ENCODE measurements at regions not wholly inside any gene's neighbourhood (a gene's known extent, or its start where the extent isn't known, plus 50 kb on each side); places are given as distances from the start of the nearest gene placed in this dataset.

DNA sequence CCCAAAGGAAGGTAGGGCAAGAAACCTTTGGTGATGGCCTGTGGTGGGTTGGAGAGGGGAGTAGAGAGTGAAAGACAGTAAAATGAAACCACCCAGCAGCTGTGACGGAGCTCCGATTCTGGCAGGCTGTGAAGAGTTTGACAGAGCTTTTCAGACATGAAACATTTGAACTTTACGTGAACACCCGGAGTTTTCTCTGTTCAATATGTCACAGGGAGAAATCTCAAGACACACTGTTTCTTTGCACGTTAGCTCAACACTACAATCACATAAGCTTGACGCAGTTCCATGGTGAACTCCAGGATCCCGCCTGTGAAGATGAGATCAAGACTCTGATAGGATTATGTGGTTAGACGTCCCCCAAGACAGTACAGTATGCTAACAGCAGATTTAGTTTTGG is 79.6 kb upstream of the CDH11 start:
- no peaks in the 10 kb centered on the region for H3K36me3 ChIP-seq (ENCODE audit: control insufficient read depth, insufficient read depth, low read length)
- no peak overlapping the region for H3K4me3 ChIP-seq (ENCODE audit: low read depth, low read length)
- no peak for DNase-seq (ENCODE audit: low read depth)
- FAIRE-seq = peak; percentile 83
- no peaks in the 10 kb centered on the region for H3K27me3 ChIP-seq (ENCODE audit: control insufficient read depth, insufficient read depth, low read length)
- TF ChIP-seq, protein P1, sequence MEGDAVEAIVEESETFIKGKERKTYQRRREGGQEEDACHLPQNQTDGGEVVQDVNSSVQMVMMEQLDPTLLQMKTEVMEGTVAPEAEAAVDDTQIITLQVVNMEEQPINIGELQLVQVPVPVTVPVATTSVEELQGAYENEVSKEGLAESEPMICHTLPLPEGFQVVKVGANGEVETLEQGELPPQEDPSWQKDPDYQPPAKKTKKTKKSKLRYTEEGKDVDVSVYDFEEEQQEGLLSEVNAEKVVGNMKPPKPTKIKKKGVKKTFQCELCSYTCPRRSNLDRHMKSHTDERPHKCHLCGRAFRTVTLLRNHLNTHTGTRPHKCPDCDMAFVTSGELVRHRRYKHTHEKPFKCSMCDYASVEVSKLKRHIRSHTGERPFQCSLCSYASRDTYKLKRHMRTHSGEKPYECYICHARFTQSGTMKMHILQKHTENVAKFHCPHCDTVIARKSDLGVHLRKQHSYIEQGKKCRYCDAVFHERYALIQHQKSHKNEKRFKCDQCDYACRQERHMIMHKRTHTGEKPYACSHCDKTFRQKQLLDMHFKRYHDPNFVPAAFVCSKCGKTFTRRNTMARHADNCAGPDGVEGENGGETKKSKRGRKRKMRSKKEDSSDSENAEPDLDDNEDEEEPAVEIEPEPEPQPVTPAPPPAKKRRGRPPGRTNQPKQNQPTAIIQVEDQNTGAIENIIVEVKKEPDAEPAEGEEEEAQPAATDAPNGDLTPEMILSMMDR (IDR thresholded peaks at IDR 0.05; ENCODE audit: insufficient read depth, low read length, severe bottlenecking) = no peak

DNA sequence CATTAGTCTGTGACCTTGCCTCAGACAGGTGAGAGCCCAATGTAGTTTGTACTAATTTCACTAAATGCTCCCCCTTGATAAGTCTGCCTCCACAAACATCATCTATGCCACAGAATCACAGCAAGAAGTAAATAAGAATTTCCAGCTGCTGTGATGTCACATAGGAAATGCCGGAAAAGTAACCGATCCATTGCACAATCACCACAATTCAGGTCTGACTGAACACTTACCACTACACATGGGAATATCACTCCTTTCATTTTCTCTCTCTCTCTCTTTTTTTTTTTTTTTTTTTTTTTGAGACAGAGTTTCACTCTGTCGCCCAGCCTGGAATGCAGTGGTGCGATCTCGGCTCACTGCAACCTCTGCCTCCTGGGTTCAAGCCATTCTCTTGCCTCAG is 79.0 kb upstream of the CDH11 start:
- no peaks in the 10 kb centered on the region for H3K36me3 ChIP-seq (ENCODE audit: control insufficient read depth, insufficient read depth, low read length)
- FAIRE-seq (no peak), DNase-seq (ENCODE audit: low read depth) (peak; percentile 44)
- TF ChIP-seq, protein P1 (IDR thresholded peaks at IDR 0.05; ENCODE audit: insufficient read depth, low read length, severe bottlenecking) = no peak
- H3K4me3 ChIP-seq (ENCODE audit: low read depth, low read length) = no peak overlapping the region
- H3K27me3 ChIP-seq (ENCODE audit: control insufficient read depth, insufficient read depth, low read length) = no peaks in the 10 kb centered on the region

DNA sequence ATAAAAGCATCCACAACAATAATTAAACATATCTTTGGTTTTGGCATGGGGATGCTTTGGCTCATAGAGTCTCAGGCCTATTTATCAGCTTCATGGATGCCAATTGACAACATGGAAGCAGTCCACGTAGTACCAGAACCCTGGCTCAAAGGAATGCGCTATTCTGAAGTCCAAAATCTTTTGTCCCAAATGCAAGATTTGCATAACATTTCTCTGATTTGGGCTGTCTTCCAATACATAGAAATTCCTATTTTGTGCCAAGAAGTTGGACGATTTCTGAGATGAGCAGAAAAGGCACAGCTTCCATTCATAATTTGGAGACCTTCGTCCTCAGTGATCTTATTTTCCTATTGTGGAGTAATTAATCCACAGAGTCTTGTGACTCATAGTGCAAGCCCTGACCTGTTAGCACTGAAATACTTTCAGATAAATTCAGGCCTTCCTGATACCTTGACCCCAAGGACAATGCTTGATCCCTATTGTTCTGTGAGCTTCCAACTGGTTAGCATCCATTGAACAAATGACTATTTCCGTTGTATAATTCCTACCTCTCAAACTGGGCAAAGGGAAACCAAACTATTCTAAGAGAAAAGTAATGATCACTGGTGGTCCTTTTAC is 78.4 kb upstream of the CDH11 start:
- Histone ChIP-seq H3K36me3 (ENCODE audit: control insufficient read depth, insufficient read depth, low read length) (no peaks in the 10 kb centered on the region), H3K4me3 (ENCODE audit: low read depth, low read length) (no peak overlapping the region), H3K27me3 (ENCODE audit: control insufficient read depth, insufficient read depth, low read length) (no peaks in the 10 kb centered on the region)
- DNase-seq (ENCODE audit: low read depth) = peak; percentile 61
- TF ChIP-seq, protein P1 (IDR thresholded peaks at IDR 0.05; ENCODE audit: insufficient read depth, low read length, severe bottlenecking) = no peak
- FAIRE-seq = no peak

DNA sequence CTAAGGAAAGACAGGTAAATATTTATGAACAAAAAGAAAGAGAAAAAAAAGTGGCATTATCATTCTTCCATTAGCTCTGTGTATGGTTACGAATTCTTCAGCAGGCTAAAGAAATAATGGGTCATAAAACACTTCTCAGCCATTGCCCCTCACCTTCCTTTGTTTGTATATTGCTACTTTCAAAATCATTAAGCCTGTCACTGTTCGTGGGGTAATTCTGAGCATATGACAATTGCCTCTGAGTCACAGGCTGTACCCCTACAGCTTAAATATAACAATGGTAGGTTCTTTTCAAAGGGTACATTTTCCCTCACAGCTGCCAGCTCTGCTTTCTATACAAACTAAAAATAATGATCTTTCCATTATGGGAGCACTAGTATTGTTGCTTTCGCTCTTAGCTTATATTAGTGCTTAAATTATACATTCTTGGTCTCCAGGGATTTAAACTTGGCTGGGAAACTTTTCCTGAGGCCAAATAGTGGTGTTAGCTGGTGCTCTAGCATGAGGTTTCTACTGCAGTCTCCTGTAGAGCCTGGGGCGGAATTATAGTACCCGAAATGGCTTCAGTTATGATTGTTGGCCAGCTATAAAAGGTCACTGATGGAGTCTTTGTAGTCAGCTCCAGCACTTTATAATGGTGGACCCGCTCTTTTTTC is 74.7 kb upstream of the CDH11 start:
- Histone ChIP-seq H3K4me3 (ENCODE audit: low read depth, low read length) (no peak overlapping the region), H3K27me3 (ENCODE audit: control insufficient read depth, insufficient read depth, low read length) (no peaks in the 10 kb centered on the region), H3K36me3 (ENCODE audit: control insufficient read depth, insufficient read depth, low read length) (no peaks in the 10 kb centered on the region)
- TF ChIP-seq, protein P1 (IDR thresholded peaks at IDR 0.05; ENCODE audit: insufficient read depth, low read length, severe bottlenecking) = no peak
- no peak for DNase-seq (ENCODE audit: low read depth)
- no peak for FAIRE-seq

DNA sequence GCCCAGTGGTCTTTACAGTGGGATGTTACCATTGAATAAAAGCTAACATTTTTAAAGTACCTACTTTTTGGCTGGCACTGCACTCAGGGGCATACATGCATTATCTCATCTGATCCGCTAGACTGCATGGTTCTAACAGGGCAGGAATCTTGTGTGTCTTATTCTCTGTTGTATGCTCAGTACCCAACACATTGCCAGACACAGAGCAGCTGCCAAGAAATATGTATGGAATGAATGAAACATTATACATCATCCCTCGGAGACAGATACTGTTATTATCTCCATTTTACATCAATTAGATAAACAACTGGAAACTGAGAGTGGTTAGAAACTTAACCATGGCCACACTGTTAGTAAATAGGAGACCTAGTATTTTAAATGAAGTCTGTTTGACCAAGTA is 74.1 kb upstream of the CDH11 start:
- no peak overlapping the region for H3K4me3 ChIP-seq (ENCODE audit: low read depth, low read length)
- H3K27me3 ChIP-seq (ENCODE audit: control insufficient read depth, insufficient read depth, low read length) = no peaks in the 10 kb centered on the region
- DNase-seq (ENCODE audit: low read depth) (peak; percentile 15), FAIRE-seq (no peak)
- TF ChIP-seq, protein P1 (IDR thresholded peaks at IDR 0.05; ENCODE audit: insufficient read depth, low read length, severe bottlenecking) = no peak
- no peaks in the 10 kb centered on the region for H3K36me3 ChIP-seq (ENCODE audit: control insufficient read depth, insufficient read depth, low read length)

Measured in bronchial epithelial cell (primary cell).